Neutrophil (primary cell): ENCODE measurements at regions not wholly inside any gene's neighbourhood (a gene's known extent, or its start where the extent isn't known, plus 50 kb on each side); places are given as distances from the start of the nearest gene placed in this dataset.

Experiments
- H3K27ac ChIP-seq: fragments of 200-600 bp; sonication (generic); 2 replicates; pipeline ENCODE4 v1.5.1; 2016; ENCODE audit warnings: mild to moderate bottlenecking, moderate library complexity
- H3K27me3 ChIP-seq: fragments of 200-600 bp; sonication (generic); 2 replicates; pipeline ENCODE4 v1.6.0; 2016; ENCODE audit warnings: mild to moderate bottlenecking
- H3K36me3 ChIP-seq: fragments of 200-600 bp; sonication (generic); 2 replicates; pipeline ENCODE4 v1.5.1; 2017
- H3K4me1 ChIP-seq, 2 experiments: fragments of 200-600 bp in 1 of 2; sonication (generic) in 1 of 2; 1 replicate in 1 of 2; 2 replicates in 1 of 2; pipeline versions ENCODE4 v1.5.1 to v1.6.1; 2013 to 2016; ENCODE audit warnings: low read depth in 1 of 2, low read length in 1 of 2, mild to moderate bottlenecking in 1 of 2, moderate library complexity in 1 of 2; ENCODE audit not compliant: control insufficient read depth in 1 of 2, insufficient read depth in 1 of 2
- H3K4me3 ChIP-seq, 2 experiments: fragments of 200-600 bp in 1 of 2; sonication (generic) in 1 of 2; 1 replicate in 1 of 2; 2 replicates in 1 of 2; pipeline ENCODE4 v1.5.1; 2013 to 2016; ENCODE audit warnings: low read depth in 1 of 2, low read length in 1 of 2, mild to moderate bottlenecking in 1 of 2, moderate library complexity in 1 of 2
- H3K9me3 ChIP-seq: fragments of 200-600 bp; sonication (generic); 2 replicates; pipeline ENCODE4 v1.5.1; 2016
- TF ChIP-seq, protein P1 (sequence below): fragments of 200-600 bp; sonication (generic); IDR thresholded peaks from 2 replicates; pipeline ENCODE4 v1.5.1; 2016; ENCODE audit warnings: antibody characterized with exemption

DNA sequence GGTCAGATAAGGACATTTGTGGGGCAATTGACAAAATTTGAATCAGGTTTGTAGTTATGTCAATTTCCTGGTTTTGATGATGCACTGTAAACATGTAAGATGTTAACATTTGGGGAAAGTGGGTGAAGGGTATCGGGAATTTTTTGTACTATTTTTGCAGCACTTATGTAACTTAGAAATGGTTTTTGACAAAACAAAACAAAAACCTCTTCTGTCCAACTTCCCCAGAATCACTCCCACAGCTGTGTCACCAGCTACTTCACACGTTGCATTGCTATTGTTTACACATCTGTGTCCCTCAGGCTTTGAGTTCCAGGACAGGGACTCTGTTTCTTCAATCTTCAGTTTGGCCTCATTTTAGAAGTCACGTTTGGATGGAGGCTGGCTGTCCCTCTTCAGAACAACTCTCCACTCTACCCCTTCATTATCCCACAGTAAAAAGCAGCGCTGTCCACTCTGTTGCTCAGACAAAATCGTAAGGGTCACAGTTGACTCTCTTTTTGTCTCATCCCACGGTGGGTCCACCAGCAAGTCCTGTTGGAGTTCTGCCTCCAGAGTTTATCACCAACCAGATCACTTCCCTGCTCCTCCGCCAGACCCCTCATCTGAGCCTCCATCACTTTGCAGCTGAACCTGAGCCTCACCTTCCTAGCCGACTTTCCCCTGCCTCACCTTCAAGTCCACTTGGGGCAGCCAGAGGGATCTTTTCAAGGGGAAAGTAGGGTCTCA, 63.2 kb downstream of the NENF start:
- Histone ChIP-seq H3K9me3 (no peaks in the 10 kb centered on the region), H3K36me3 (no peaks in the 10 kb centered on the region), H3K4me3 (no peak overlapping the region), H3K27ac (no peak overlapping the region), H3K4me1 (no peaks in the 10 kb centered on the region), H3K27me3 (no peaks in the 10 kb centered on the region)
- TF ChIP-seq, protein P1, sequence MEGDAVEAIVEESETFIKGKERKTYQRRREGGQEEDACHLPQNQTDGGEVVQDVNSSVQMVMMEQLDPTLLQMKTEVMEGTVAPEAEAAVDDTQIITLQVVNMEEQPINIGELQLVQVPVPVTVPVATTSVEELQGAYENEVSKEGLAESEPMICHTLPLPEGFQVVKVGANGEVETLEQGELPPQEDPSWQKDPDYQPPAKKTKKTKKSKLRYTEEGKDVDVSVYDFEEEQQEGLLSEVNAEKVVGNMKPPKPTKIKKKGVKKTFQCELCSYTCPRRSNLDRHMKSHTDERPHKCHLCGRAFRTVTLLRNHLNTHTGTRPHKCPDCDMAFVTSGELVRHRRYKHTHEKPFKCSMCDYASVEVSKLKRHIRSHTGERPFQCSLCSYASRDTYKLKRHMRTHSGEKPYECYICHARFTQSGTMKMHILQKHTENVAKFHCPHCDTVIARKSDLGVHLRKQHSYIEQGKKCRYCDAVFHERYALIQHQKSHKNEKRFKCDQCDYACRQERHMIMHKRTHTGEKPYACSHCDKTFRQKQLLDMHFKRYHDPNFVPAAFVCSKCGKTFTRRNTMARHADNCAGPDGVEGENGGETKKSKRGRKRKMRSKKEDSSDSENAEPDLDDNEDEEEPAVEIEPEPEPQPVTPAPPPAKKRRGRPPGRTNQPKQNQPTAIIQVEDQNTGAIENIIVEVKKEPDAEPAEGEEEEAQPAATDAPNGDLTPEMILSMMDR, result no peak

DNA sequence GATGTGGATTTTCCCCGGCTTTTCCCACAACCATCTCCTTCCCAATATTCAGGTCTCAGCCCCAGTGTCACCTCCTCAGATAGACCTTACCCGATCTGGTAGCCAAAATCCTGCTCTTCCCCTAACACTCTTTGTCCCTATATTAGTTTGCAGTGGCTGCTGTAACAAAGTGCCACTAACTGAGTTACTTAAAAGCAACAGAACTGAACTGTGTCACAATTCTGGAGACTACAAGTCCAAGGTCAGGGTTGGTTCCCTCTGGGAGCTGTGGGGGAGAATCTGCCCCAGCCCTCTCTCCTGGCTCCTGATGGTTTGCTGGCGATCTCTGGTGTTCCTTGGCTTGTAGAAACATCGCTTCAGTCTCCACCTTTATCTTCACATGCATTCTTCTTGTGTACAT, 64.0 kb downstream of the NENF start:
- Histone ChIP-seq H3K27ac (no peak overlapping the region), H3K27me3 (no peaks in the 10 kb centered on the region), H3K9me3 (no peaks in the 10 kb centered on the region), H3K4me3 (no peak overlapping the region), H3K4me1 (no peaks in the 10 kb centered on the region), H3K36me3 (no peaks in the 10 kb centered on the region)
- TF ChIP-seq, protein P1, result no peak

DNA sequence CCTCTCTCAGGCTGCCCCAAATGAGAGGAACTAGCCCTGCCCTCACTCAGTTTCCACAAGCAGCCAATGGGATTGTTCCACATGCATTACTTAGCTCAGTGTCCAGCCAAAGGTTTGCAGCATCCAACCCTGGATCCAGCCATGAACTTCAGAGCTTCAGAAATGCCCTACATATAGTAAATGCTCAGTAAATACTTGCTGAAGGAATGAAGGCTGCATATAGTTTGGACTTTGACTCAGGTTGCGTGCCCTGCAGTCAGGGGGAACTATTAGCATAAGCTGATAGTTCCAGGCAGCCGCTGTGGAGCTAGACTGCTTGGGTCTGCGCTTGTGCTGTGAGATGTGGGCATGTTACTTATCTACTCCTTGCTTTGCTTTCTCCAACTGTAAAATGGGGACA, 64.8 kb downstream of the NENF start:
- Histone ChIP-seq H3K27me3 (no peaks in the 10 kb centered on the region), H3K9me3 (no peaks in the 10 kb centered on the region), H3K4me3 (no peak overlapping the region), H3K27ac (no peak overlapping the region), H3K36me3 (no peaks in the 10 kb centered on the region), H3K4me1 (no peaks in the 10 kb centered on the region)
- TF ChIP-seq, protein P1, result no peak

GRCh38 chr1:212498283-212499040, 65.7 kb downstream of the NENF start:
- H3K4me3 ChIP-seq, result no peak overlapping the region
- H3K4me1 ChIP-seq, result no peaks in the 10 kb centered on the region
- H3K9me3 ChIP-seq, result no peaks in the 10 kb centered on the region
- H3K36me3 ChIP-seq, result no peaks in the 10 kb centered on the region
- TF ChIP-seq, protein P1, result no peak
- no peaks in the 10 kb centered on the region for H3K27me3 ChIP-seq
- no peak overlapping the region for H3K27ac ChIP-seq

GRCh38 chr1:212500351-212500750, 67.6 kb downstream of the NENF start:
- Histone ChIP-seq H3K9me3 (no peaks in the 10 kb centered on the region), H3K4me3 (no peak overlapping the region), H3K4me1 (no peaks in the 10 kb centered on the region), H3K36me3 (no peaks in the 10 kb centered on the region), H3K27me3 (no peaks in the 10 kb centered on the region), H3K27ac (no peak overlapping the region)
- TF ChIP-seq, protein P1, result no peak
